ENCODE measurements at regions not wholly inside any gene's neighbourhood (a gene's known extent, or its start where the extent isn't known, plus 50 kb on each side); places are given as distances from the start of the nearest gene placed in this dataset.

DNA sequence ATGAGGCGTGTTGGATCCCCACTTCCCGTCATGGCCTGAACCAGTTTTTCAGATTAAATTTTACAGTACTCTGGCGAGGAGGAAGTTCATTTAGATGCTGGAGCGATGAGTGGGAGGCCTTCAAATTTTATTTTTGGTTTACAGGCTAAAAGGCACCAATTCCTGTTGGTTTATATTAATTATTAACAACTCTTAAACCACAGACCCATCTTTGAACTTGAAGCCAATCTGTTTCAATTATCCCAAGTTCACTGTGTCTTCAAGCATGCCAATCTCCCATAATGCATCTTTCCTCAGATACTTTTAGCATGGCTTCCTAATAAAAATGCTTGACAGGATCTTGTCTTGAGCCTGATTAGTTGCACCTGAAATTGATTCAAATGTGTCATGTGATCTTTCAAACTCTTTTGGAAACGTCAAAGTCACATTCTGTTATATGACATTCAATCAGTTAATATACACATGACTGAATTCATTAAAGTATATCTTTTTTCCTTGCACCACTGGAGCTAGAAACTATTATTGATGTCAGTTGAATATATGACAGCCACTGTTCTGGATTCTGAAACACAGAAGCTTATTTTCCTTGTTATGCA lies 641.7 kb upstream of the TMEM132C start:
- no peak overlapping the region for H3K27ac Mint-ChIP-seq
- no peaks in the 10 kb centered on the region for H3K36me3 Mint-ChIP-seq
- no peaks in the 10 kb centered on the region for H3K27me3 Mint-ChIP-seq

DNA sequence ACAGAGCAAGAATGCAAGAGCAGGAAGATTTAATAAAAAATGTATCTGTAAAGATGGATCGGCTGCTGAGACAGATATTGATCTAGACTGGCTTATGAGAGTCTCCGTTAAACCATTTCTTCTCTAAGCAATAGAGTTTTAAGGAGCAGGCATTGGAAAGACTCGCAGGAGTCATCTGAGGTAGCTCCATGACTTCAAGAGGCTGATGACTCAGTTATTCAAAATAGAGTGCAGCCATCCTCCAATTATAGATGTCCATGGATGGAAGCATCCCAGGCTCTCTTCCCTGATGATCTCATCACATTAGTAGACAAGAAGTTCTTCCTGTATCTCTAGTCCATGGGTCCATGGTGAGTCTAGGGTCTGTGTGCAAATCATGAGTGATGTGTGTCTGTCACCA lies 638.3 kb upstream of the TMEM132C start:
- no peaks in the 10 kb centered on the region for H3K27me3 Mint-ChIP-seq
- no peak overlapping the region for H3K27ac Mint-ChIP-seq
- no peaks in the 10 kb centered on the region for H3K36me3 Mint-ChIP-seq
- H3K4me1 Mint-ChIP-seq: no peaks in the 10 kb centered on the region
- peaks cover 0 to 6% (median 3%) of the 10 kb centered on the region in 3 donors for H3K9me3 Mint-ChIP-seq
- no peak overlapping the region for H3K4me3 Mint-ChIP-seq

More for the DNA sequence above, 641.7 kb upstream of the TMEM132C start:
- H3K4me3 Mint-ChIP-seq: no peak overlapping the region
- H3K4me1 Mint-ChIP-seq: no peaks in the 10 kb centered on the region
- H3K9me3 Mint-ChIP-seq: peaks cover 0 to 6% (median 5%) of the 10 kb centered on the region in 3 donors

DNA sequence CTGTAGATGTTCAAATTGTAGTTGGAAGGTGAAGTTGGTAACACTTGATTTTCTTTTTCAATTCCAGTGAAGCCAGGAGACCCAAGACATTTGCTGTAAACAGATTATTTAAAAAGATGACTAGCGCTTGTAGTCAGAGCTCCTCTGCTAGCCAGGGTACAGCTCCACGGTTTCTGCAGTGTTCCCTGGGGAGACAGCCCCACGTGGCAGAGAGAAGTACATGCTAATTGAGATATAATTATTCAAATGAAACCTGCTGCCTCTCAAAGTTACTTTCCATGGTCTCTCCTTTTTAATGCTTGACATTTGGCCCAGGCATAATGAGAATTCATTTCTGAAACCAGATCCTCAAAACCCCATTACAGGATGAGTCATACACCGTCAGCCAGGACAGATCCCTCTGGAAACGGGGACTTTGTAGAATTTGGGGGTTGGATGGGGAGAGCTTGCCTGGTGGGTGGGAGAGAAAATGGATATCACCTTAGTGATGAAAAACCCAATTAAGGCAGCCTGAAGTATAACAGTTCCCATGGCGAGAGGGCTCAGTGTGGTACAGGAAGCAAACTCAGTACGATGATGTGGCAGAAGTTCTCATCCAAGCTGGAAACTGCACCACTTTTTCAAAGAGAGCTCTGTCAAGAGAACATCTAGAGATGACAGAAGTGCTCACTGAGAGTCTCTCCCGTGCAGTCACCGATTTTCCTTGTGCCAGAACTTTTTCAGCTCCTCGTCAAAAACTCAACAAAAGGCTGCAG lies 637.7 kb upstream of the TMEM132C start:
- no peak overlapping the region for H3K4me3 Mint-ChIP-seq
- H3K4me1 Mint-ChIP-seq: no peaks in the 10 kb centered on the region
- no peaks in the 10 kb centered on the region for H3K36me3 Mint-ChIP-seq
- H3K9me3 Mint-ChIP-seq: peaks cover 0 to 6% (median 3%) of the 10 kb centered on the region in 3 donors
- no peak overlapping the region for H3K27ac Mint-ChIP-seq
- H3K27me3 Mint-ChIP-seq: no peaks in the 10 kb centered on the region

DNA sequence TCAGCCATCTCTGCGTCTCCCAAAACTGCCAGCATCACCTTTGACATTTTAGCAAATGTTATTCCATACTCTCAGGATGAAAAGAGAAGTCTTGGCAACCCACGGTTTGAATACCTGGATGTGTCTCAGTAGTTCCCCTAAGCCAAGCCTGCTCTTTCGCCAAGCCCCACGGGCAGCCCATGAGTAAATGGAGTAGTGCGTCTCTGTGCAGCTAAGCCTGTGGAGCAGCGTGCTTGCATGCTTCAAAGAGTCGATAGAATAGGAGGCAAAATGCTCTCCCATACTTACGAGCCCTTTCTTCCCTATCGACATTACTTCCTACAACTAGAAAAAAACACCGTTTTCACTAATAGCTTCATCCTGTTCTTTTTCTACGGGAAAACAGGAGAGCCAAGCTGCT lies 634.5 kb upstream of the TMEM132C start:
- Mint-ChIP-seq H3K4me1 (no peaks in the 10 kb centered on the region), H3K27ac (no peak overlapping the region), H3K27me3 (no peaks in the 10 kb centered on the region), H3K4me3 (no peak overlapping the region), H3K9me3 (peaks cover 0 to 6% (median 3%) of the 10 kb centered on the region in 3 donors), H3K36me3 (no peaks in the 10 kb centered on the region)

DNA sequence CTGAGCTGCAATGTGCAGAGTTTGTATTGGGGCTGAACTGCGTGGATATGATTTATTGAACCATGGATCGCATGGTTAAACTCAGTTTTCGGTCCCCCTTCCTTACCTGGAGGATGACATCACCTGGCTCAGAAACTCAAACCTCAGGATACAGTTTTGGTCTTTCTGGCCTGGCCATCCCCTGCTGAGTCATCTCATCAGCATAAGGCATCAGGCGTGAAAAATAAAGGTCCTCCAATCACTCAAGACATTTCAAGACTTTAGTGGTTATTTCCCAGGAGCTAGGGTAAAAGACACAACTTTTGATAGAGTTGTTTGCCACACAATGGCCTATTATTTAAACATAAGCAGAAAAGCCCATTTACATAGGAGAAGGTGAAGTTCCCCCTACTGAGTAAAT lies 631.1 kb upstream of the TMEM132C start:
- no peaks in the 10 kb centered on the region for H3K27me3 Mint-ChIP-seq
- peaks cover 2 to 8% (median 3%) of the 10 kb centered on the region in 3 donors for H3K9me3 Mint-ChIP-seq
- H3K4me1 Mint-ChIP-seq: no peaks in the 10 kb centered on the region
- H3K4me3 Mint-ChIP-seq: no peak overlapping the region
- no peaks in the 10 kb centered on the region for H3K36me3 Mint-ChIP-seq
- H3K27ac Mint-ChIP-seq: no peak overlapping the region

DNA sequence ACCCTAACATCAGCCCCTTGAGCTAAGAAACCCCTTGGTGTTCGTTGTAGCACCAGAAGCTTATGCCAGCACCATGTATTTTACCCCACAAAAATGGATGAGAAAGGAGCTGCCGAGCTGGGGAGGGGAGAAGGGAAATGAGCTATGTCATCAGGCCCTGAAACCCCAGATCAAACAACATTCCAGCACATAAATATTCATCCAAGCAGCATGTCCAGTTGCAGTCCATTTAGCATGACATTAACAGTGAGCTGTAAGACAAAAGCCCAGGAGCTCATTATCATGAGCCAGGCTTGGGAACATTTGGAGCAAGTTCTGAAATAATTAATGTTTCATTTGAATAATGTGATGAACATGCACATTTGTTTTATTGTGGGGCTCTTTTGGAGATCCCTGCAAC lies 630.1 kb upstream of the TMEM132C start:
- Mint-ChIP-seq H3K36me3 (no peaks in the 10 kb centered on the region), H3K4me1 (no peaks in the 10 kb centered on the region), H3K4me3 (no peak overlapping the region), H3K27me3 (no peaks in the 10 kb centered on the region), H3K27ac (no peak overlapping the region), H3K9me3 (peaks cover 2 to 5% (median 3%) of the 10 kb centered on the region in 3 donors)

DNA sequence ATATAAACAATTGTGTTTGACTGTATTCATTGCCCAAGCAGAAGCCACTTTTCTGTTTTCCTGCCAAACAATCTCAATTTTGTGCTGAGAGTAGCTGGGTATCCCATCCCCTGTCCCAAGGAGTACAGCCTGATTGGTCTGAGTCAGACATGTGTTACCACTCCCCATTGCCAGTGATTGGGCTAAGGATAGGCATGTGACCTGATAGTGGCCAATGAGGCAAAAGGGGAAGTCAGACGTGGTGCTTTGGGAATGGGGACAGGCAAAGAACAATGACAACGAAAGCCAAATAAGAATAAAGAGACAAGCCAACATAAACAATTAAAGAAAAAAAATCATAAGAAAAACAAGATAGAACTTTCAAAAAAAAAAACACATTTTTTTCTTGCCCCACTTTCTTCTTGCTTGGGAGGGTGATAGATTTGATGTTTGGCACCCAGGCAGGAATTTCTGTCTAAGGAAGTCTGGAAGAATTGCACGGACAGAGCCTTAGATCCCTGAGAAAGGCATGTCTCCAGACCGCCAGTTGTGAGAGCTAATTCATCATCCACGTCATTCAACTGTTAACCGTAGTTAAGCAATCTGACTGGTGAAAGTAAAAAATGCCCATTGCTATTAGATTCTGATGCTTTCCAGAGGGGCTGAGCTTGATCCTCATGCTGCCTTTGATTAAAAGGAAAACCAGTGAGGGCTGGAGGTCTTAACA lies 626.6 kb upstream of the TMEM132C start:
- Mint-ChIP-seq H3K27ac (no peak overlapping the region), H3K36me3 (no peaks in the 10 kb centered on the region), H3K9me3 (peaks cover 6 to 9% (median 8%) of the 10 kb centered on the region in 3 donors), H3K4me3 (no peak overlapping the region), H3K4me1 (no peaks in the 10 kb centered on the region), H3K27me3 (no peaks in the 10 kb centered on the region)

DNA sequence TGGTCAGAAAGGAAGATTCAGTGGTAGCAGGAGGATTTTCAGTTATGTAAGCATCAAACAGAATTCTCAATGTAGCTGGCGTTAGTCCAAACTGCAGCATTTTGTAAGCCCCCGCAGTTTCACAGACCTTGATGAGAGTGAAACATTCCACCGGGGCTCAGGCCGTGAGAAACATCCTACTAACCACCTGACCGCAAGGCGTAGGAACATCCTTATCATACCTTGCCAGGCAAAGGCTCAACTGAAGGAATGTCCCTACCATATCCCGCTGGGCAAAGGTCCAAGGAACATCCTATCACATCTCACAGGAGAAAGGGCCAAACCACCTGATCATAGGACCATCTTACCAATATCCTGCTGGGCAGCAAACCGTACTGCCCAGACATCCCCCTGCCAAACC lies 624.8 kb upstream of the TMEM132C start:
- no peak overlapping the region for H3K4me3 Mint-ChIP-seq
- no peak overlapping the region for H3K27ac Mint-ChIP-seq
- peaks cover 9 to 11% (median 9%) of the 10 kb centered on the region in 3 donors for H3K9me3 Mint-ChIP-seq
- H3K4me1 Mint-ChIP-seq: no peaks in the 10 kb centered on the region
- H3K36me3 Mint-ChIP-seq: no peaks in the 10 kb centered on the region
- no peaks in the 10 kb centered on the region for H3K27me3 Mint-ChIP-seq

DNA sequence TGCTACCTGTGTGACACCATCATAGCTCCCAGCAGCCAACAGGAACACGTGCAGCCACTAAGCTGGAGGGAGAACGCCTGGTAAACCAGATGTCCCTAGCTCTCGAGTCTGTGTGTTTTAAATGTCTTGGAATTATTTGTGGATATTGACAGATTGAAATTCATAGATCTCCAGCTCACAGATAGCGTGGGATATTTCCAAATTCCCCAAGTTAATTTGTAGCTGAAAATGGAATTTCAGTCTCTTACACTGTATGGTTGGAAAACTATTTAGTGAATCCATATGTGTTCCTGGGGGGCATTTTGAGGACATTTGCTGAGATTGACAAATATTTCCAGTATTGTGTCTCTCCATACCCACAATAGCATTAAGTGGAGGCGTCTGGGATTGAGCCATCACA lies 618.6 kb upstream of the TMEM132C start:
- Mint-ChIP-seq H3K9me3 (peaks cover 5 to 12% (median 8%) of the 10 kb centered on the region in 3 donors), H3K4me1 (no peaks in the 10 kb centered on the region), H3K27me3 (no peaks in the 10 kb centered on the region), H3K36me3 (no peaks in the 10 kb centered on the region), H3K27ac (peak overlapping the region in 1 of 3 donors; percentile 61), H3K4me3 (no peak overlapping the region)

DNA sequence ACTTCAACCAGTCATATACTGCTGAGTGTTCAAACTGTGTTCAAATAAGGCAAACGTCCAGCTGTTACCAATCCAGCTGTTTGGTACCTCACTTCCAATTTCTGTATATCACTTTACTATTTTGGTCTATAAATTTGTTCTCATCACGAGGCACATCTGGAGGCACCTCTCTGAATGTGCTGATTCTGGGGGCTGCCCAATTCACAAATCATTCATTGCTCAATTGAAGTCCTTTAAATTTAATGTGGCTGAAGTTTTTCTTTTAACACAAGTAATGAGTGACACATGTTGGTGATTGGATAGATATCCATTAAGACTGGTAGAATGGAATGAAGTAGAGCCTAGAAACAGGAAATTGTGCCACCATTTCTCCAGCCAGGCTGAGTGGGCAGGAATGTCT lies 617.0 kb upstream of the TMEM132C start:
- H3K4me1 Mint-ChIP-seq: no peaks in the 10 kb centered on the region
- no peaks in the 10 kb centered on the region for H3K27me3 Mint-ChIP-seq
- H3K36me3 Mint-ChIP-seq: no peaks in the 10 kb centered on the region
- no peak overlapping the region for H3K4me3 Mint-ChIP-seq
- H3K27ac Mint-ChIP-seq: no peak overlapping the region
- peaks cover 3 to 15% (median 5%) of the 10 kb centered on the region in 3 donors for H3K9me3 Mint-ChIP-seq

DNA sequence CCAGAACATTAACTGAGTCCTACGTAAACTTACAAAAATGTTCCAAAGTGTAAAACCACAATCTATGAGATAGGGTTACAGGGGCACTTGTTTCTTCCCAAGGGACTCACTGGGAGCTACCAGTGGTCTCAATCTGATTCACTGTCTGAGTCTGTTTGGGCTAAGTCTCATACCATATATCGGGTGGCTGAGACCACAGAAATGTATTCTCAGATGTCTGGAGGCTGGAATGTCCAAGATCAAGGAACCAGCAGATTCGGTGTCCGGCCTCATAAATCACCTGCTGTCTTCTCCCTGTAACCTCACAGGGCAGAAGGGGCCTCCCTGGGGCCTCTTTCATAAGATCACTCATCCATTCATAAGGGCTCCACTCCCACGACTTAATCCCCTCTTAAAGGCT lies 616.3 kb upstream of the TMEM132C start:
- Mint-ChIP-seq H3K36me3 (no peaks in the 10 kb centered on the region), H3K27me3 (no peaks in the 10 kb centered on the region), H3K4me3 (no peak overlapping the region)

DNA sequence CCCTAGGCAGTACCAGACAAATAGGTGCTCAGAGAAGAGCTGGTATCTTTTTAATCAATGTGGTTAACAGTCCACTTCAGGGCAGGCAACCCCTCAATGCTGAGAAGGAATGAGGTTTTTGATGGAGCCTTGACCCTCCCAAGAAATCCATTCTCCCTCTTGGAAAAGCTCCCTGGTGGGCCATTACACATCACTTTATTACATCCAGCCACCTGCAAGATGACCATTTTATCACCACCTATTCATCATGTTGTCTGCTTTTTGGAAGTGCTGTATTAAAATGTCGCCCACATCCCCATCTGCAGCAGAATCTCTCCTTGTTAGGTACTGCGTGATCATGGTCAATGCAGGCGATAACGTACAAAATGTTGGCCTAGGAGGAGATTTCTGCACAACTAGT lies 614.7 kb upstream of the TMEM132C start:
- Mint-ChIP-seq H3K4me3 (no peak overlapping the region), H3K4me1 (no peaks in the 10 kb centered on the region), H3K9me3 (peaks cover 0 to 12% (median 2%) of the 10 kb centered on the region in 3 donors), H3K36me3 (no peaks in the 10 kb centered on the region), H3K27ac (no peak overlapping the region), H3K27me3 (no peaks in the 10 kb centered on the region)

More for the DNA sequence above, 616.3 kb upstream of the TMEM132C start:
- Mint-ChIP-seq H3K9me3 (peaks cover 0 to 15% (median 3%) of the 10 kb centered on the region in 3 donors), H3K27ac (no peak overlapping the region), H3K4me1 (no peaks in the 10 kb centered on the region)

DNA sequence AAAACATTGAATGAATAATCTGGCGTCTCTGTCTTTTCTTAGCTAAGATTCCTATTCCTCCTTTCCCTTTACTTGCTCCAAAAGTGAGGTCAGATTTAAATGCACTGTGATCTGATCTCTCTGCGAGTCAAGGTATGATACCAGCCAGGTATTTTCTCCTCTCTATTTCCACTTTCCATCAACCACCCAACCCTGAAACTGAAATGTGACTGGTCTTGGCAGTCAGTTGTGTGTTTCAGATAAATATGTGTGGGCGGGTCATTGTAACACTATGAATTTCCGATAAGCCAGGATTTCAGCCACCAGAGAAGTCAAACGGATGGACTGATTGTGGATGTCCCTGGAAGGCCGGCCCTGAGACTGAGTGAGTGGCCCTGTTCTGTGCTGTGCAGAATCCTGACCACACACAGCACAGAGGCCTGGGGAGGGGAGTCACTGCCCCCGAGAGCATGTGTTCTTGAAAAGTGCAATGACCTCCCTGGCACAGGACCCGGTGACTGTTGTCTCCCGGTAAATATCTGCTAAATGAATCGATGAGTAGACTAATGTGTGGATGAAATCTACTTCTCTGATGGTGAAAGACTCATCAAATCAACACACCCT lies 612.5 kb upstream of the TMEM132C start:
- Mint-ChIP-seq H3K9me3 (peaks cover 0 to 8% (median 2%) of the 10 kb centered on the region in 3 donors), H3K4me1 (no peaks in the 10 kb centered on the region), H3K27ac (peak overlapping the region in 1 of 3 donors; percentile 0), H3K27me3 (no peaks in the 10 kb centered on the region), H3K4me3 (no peak overlapping the region), H3K36me3 (no peaks in the 10 kb centered on the region)

DNA sequence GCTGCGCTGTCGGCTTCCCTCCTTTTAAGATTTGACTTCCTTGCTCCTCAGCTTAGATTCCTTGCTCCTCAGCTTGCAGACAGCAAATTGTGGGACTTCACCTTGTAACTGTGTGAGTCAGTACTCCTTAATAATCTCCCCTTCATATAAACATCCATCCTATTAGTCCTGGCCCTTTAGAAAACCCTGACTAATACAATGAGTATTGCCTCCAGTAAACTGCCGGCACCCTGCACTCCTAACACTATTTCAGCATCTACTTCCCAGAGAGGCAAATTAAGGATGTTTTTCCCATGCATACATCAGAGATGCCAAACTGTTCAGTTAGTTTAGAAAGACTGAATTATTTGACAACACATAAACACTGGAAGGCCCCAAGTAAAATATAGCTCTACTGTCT lies 611.3 kb upstream of the TMEM132C start:
- no peak overlapping the region for H3K27ac Mint-ChIP-seq
- peaks cover 0 to 8% (median 2%) of the 10 kb centered on the region in 3 donors for H3K9me3 Mint-ChIP-seq
- H3K4me1 Mint-ChIP-seq: no peaks in the 10 kb centered on the region
- H3K27me3 Mint-ChIP-seq: no peaks in the 10 kb centered on the region
- no peak overlapping the region for H3K4me3 Mint-ChIP-seq
- H3K36me3 Mint-ChIP-seq: no peaks in the 10 kb centered on the region

DNA sequence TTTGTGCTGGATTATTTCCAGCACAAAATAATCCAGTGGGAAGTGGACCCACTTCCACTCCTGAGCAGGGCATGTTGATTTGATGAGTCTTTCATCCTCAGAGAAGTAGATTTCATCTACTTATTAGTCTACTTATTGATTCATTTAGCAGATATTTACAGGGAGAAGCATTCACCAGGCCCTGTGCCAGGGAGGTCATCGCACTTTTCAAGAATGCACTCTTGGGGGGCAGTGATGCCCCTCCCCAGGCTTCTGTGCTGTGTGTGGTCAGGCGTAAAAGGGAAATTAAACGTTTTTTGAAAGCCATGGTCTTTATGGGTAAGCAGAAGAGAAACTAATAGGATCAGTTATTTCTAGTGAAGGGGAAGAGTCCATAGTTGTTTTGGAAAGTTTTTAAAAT lies 610.7 kb upstream of the TMEM132C start:
- H3K36me3 Mint-ChIP-seq: no peaks in the 10 kb centered on the region
- peaks cover 0 to 1% (median 0%) of the 10 kb centered on the region in 3 donors for H3K4me1 Mint-ChIP-seq
- peaks cover 0 to 5% (median 2%) of the 10 kb centered on the region in 3 donors for H3K9me3 Mint-ChIP-seq
- no peaks in the 10 kb centered on the region for H3K27me3 Mint-ChIP-seq
- H3K4me3 Mint-ChIP-seq: no peak overlapping the region
- H3K27ac Mint-ChIP-seq: no peak overlapping the region

Measured in IgD-negative memory B cell (primary cell).